Parathyroid adenoma (tissue), 2 donors: ENCODE measurements at regions not wholly inside any gene's neighbourhood (a gene's known extent, or its start where the extent isn't known, plus 50 kb on each side); places are given as distances from the start of the nearest gene placed in this dataset.

Experiments used
- H2AFZ ChIP-seq: fragments of 300-600 bp; sonication (generic); one replicate; pipeline ENCODE4 v1.7.0; 2017; ENCODE audit warnings: antibody characterized with exemption, mild to moderate bottlenecking
- H3K27ac ChIP-seq: fragments of 300-600 bp; sonication (generic); one replicate; pipeline ENCODE4 v1.7.0; 2017
- H3K27me3 ChIP-seq: fragments of 300-600 bp; sonication (generic); one replicate; pipeline ENCODE4 v1.7.0; 2017; ENCODE audit warnings: low read length; ENCODE audit not compliant: control insufficient read depth, insufficient read depth
- H3K36me3 ChIP-seq: fragments of 300-600 bp; sonication (generic); one replicate; pipeline ENCODE4 v1.7.0; 2017; ENCODE audit warnings: low read length; ENCODE audit not compliant: control insufficient read depth, insufficient read depth
- H3K4me1 ChIP-seq: fragments of 300-600 bp; sonication (generic); one replicate; pipeline ENCODE4 v1.7.0; 2017; ENCODE audit warnings: control low read depth
- H3K4me2 ChIP-seq: fragments of 300-600 bp; sonication (generic); one replicate; pipeline ENCODE4 v1.7.0; 2017; ENCODE audit warnings: low read length
- H3K4me3 ChIP-seq: fragments of 300-600 bp; sonication (generic); one replicate; pipeline ENCODE4 v1.7.0; 2017; ENCODE audit warnings: low read depth, low read length
- H3K79me2 ChIP-seq: fragments of 300-600 bp; sonication (generic); one replicate; pipeline ENCODE4 v1.7.0; 2017; ENCODE audit warnings: control low read depth
- H3K9ac ChIP-seq: fragments of 300-600 bp; sonication (generic); one replicate; pipeline ENCODE4 v1.7.0; 2017; ENCODE audit warnings: mild to moderate bottlenecking
- H3K9me3 ChIP-seq: fragments of 300-600 bp; sonication (generic); one replicate; pipeline ENCODE4 v1.7.0; 2017; ENCODE audit warnings: low read length; ENCODE audit not compliant: control insufficient read depth
- CTCF ChIP-seq: fragments of 300-600 bp; sonication (generic); IDR thresholded peaks from one replicate; pipeline ENCODE4 v1.7.0; 2017; ENCODE audit warnings: antibody characterized with exemption, mild to moderate bottlenecking
- donor health status: primary hyperparathyroidism.

GRCh38 chr14:71593966-71594365, 338.3 kb upstream of the RGS6 start:
- Histone ChIP-seq H3K9me3 (no peaks in the 10 kb centered on the region), H3K27ac (no peak overlapping the region), H3K9ac (no peak overlapping the region), H3K4me3 (no peak overlapping the region), H3K4me2 (no peak overlapping the region), H3K36me3 (no peaks in the 10 kb centered on the region), H2AFZ (no peak overlapping the region), H3K27me3 (no peaks in the 10 kb centered on the region), H3K4me1 (no peaks in the 10 kb centered on the region), H3K79me2 (peaks cover 1% of the 10 kb centered on the region)
- no peak for TF ChIP-seq CTCF

- no peak overlapping the region for H3K9ac ChIP-seq
- H3K4me1 ChIP-seq: no peaks in the 10 kb centered on the region
- H3K27me3 ChIP-seq: no peaks in the 10 kb centered on the region
- no peak overlapping the region for H3K4me3 ChIP-seq
- H2AFZ ChIP-seq: no peak overlapping the region
- H3K4me2 ChIP-seq: no peak overlapping the region
- TF ChIP-seq CTCF: no peak
- no peaks in the 10 kb centered on the region for H3K36me3 ChIP-seq
- H3K79me2 ChIP-seq: no peaks in the 10 kb centered on the region
- no peaks in the 10 kb centered on the region for H3K9me3 ChIP-seq
- H3K27ac ChIP-seq: no peak overlapping the region
These were observed 337.4 kb upstream of the RGS6 start for GRCh38 chr14:71594821-71595220.

GRCh38 chr14:71595441-71595840, 336.8 kb upstream of the RGS6 start:
- H3K9ac ChIP-seq: no peak overlapping the region
- H3K79me2 ChIP-seq: no peaks in the 10 kb centered on the region
- H3K27ac ChIP-seq: no peak overlapping the region
- no peaks in the 10 kb centered on the region for H3K36me3 ChIP-seq
- H2AFZ ChIP-seq: no peak overlapping the region
- no peak overlapping the region for H3K4me2 ChIP-seq
- no peak overlapping the region for H3K4me3 ChIP-seq
- no peaks in the 10 kb centered on the region for H3K4me1 ChIP-seq
- H3K27me3 ChIP-seq: no peaks in the 10 kb centered on the region
- no peak for TF ChIP-seq CTCF
- no peaks in the 10 kb centered on the region for H3K9me3 ChIP-seq

- no peaks in the 10 kb centered on the region for H3K9me3 ChIP-seq
- TF ChIP-seq CTCF: no peak
- no peak overlapping the region for H3K27ac ChIP-seq
- H3K9ac ChIP-seq: no peak overlapping the region
- H3K36me3 ChIP-seq: no peaks in the 10 kb centered on the region
- no peaks in the 10 kb centered on the region for H3K79me2 ChIP-seq
- no peaks in the 10 kb centered on the region for H3K27me3 ChIP-seq
- H3K4me1 ChIP-seq: no peaks in the 10 kb centered on the region
- H3K4me2 ChIP-seq: no peak overlapping the region
- H3K4me3 ChIP-seq: no peak overlapping the region
- no peak overlapping the region for H2AFZ ChIP-seq
These were observed 334.8 kb upstream of the RGS6 start for GRCh38 chr14:71597287-71597920.

- H3K4me2 ChIP-seq: no peak overlapping the region
- TF ChIP-seq CTCF: no peak
- no peaks in the 10 kb centered on the region for H3K9me3 ChIP-seq
- no peak overlapping the region for H2AFZ ChIP-seq
- H3K4me1 ChIP-seq: no peaks in the 10 kb centered on the region
- no peaks in the 10 kb centered on the region for H3K36me3 ChIP-seq
- H3K27me3 ChIP-seq: no peaks in the 10 kb centered on the region
- no peaks in the 10 kb centered on the region for H3K79me2 ChIP-seq
- H3K9ac ChIP-seq: no peak overlapping the region
- H3K27ac ChIP-seq: no peak overlapping the region
- H3K4me3 ChIP-seq: no peak overlapping the region
These were observed 334.1 kb upstream of the RGS6 start for GRCh38 chr14:71597955-71598660.
